Parathyroid adenoma (tissue), 2 donors: ENCODE measurements at regions not wholly inside any gene's neighbourhood (a gene's known extent, or its start where the extent isn't known, plus 50 kb on each side); places are given as distances from the start of the nearest gene placed in this dataset.

Experiments used
- H2AFZ ChIP-seq: fragments of 300-600 bp; sonication (generic); one replicate; pipeline ENCODE4 v1.7.0; 2017; ENCODE audit warnings: antibody characterized with exemption, mild to moderate bottlenecking
- H3K27ac ChIP-seq: fragments of 300-600 bp; sonication (generic); one replicate; pipeline ENCODE4 v1.7.0; 2017
- H3K27me3 ChIP-seq: fragments of 300-600 bp; sonication (generic); one replicate; pipeline ENCODE4 v1.7.0; 2017; ENCODE audit warnings: low read length; ENCODE audit not compliant: control insufficient read depth, insufficient read depth
- H3K36me3 ChIP-seq: fragments of 300-600 bp; sonication (generic); one replicate; pipeline ENCODE4 v1.7.0; 2017; ENCODE audit warnings: low read length; ENCODE audit not compliant: control insufficient read depth, insufficient read depth
- H3K4me1 ChIP-seq: fragments of 300-600 bp; sonication (generic); one replicate; pipeline ENCODE4 v1.7.0; 2017; ENCODE audit warnings: control low read depth
- H3K4me2 ChIP-seq: fragments of 300-600 bp; sonication (generic); one replicate; pipeline ENCODE4 v1.7.0; 2017; ENCODE audit warnings: low read length
- H3K4me3 ChIP-seq: fragments of 300-600 bp; sonication (generic); one replicate; pipeline ENCODE4 v1.7.0; 2017; ENCODE audit warnings: low read depth, low read length
- H3K79me2 ChIP-seq: fragments of 300-600 bp; sonication (generic); one replicate; pipeline ENCODE4 v1.7.0; 2017; ENCODE audit warnings: control low read depth
- H3K9ac ChIP-seq: fragments of 300-600 bp; sonication (generic); one replicate; pipeline ENCODE4 v1.7.0; 2017; ENCODE audit warnings: mild to moderate bottlenecking
- H3K9me3 ChIP-seq: fragments of 300-600 bp; sonication (generic); one replicate; pipeline ENCODE4 v1.7.0; 2017; ENCODE audit warnings: low read length; ENCODE audit not compliant: control insufficient read depth
- CTCF ChIP-seq: fragments of 300-600 bp; sonication (generic); IDR thresholded peaks from one replicate; pipeline ENCODE4 v1.7.0; 2017; ENCODE audit warnings: antibody characterized with exemption, mild to moderate bottlenecking
- donor health status: primary hyperparathyroidism.

- H3K27me3 ChIP-seq: no peaks in the 10 kb centered on the region
- H3K4me1 ChIP-seq: no peaks in the 10 kb centered on the region
- no peak for TF ChIP-seq CTCF
- H3K36me3 ChIP-seq: no peaks in the 10 kb centered on the region
- no peak overlapping the region for H3K27ac ChIP-seq
- H2AFZ ChIP-seq: no peak overlapping the region
- H3K4me3 ChIP-seq: no peak overlapping the region
- no peak overlapping the region for H3K9ac ChIP-seq
- H3K79me2 ChIP-seq: no peaks in the 10 kb centered on the region
- H3K9me3 ChIP-seq: no peaks in the 10 kb centered on the region
- no peak overlapping the region for H3K4me2 ChIP-seq
These were observed 119.3 kb upstream of the RIOK3 start for GRCh38 chr18:23333827-23334226.

GRCh38 chr18:23334569-23334968 is 118.5 kb upstream of the RIOK3 start:
- H3K9ac ChIP-seq: no peak overlapping the region
- H3K27me3 ChIP-seq: no peaks in the 10 kb centered on the region
- no peaks in the 10 kb centered on the region for H3K9me3 ChIP-seq
- H3K4me2 ChIP-seq: no peak overlapping the region
- no peak overlapping the region for H2AFZ ChIP-seq
- H3K4me3 ChIP-seq: no peak overlapping the region
- H3K79me2 ChIP-seq: no peaks in the 10 kb centered on the region
- H3K36me3 ChIP-seq: no peaks in the 10 kb centered on the region
- TF ChIP-seq CTCF: no peak
- no peak overlapping the region for H3K27ac ChIP-seq
- no peaks in the 10 kb centered on the region for H3K4me1 ChIP-seq

GRCh38 chr18:23336101-23336500 is 117.0 kb upstream of the RIOK3 start:
- no peak overlapping the region for H3K4me2 ChIP-seq
- no peak overlapping the region for H2AFZ ChIP-seq
- peak overlapping the region; percentile 6 for H3K27ac ChIP-seq
- no peak for TF ChIP-seq CTCF
- H3K79me2 ChIP-seq: no peaks in the 10 kb centered on the region
- H3K9ac ChIP-seq: no peak overlapping the region
- no peaks in the 10 kb centered on the region for H3K36me3 ChIP-seq
- no peak overlapping the region for H3K4me3 ChIP-seq
- H3K4me1 ChIP-seq: no peaks in the 10 kb centered on the region
- no peaks in the 10 kb centered on the region for H3K9me3 ChIP-seq
- H3K27me3 ChIP-seq: no peaks in the 10 kb centered on the region

- Histone ChIP-seq H3K4me1 (no peaks in the 10 kb centered on the region), H3K36me3 (no peaks in the 10 kb centered on the region), H2AFZ (no peak overlapping the region), H3K4me3 (no peak overlapping the region), H3K4me2 (no peak overlapping the region), H3K79me2 (no peaks in the 10 kb centered on the region), H3K27me3 (no peaks in the 10 kb centered on the region), H3K27ac (no peak overlapping the region), H3K9ac (no peak overlapping the region), H3K9me3 (no peaks in the 10 kb centered on the region)
- TF ChIP-seq CTCF: no peak
These were observed 115.3 kb upstream of the RIOK3 start for GRCh38 chr18:23337599-23338444.

- no peak overlapping the region for H3K27ac ChIP-seq
These were observed 112.4 kb upstream of the RIOK3 start for GRCh38 chr18:23340661-23341060.

More at GRCh38 chr18:23340661-23341060, 112.4 kb upstream of the RIOK3 start:
- Histone ChIP-seq H3K4me2 (no peak overlapping the region), H3K4me1 (no peaks in the 10 kb centered on the region), H3K36me3 (no peaks in the 10 kb centered on the region), H3K79me2 (no peaks in the 10 kb centered on the region), H3K4me3 (no peak overlapping the region), H3K27me3 (no peaks in the 10 kb centered on the region), H3K9me3 (no peaks in the 10 kb centered on the region), H2AFZ (no peak overlapping the region), H3K9ac (no peak overlapping the region)
- no peak for TF ChIP-seq CTCF
